Thyroid gland (tissue), 4 donors: ENCODE measurements at regions not wholly inside any gene's neighbourhood (a gene's known extent, or its start where the extent isn't known, plus 50 kb on each side); places are given as distances from the start of the nearest gene placed in this dataset.

Source experiments
- POLR2A ChIP-seq, 2 donors: fragments of 450-650 bp; IDR thresholded peaks; one replicate each; pipeline ENCODE4 v1.6.1; 2017; ENCODE audit warnings: antibody characterized with exemption in 2 of 2, mild to moderate bottlenecking in 2 of 2, moderate library complexity in 1 of 2
- TF ChIP-seq, protein P1 (sequence below), 6 experiments: fragments of 200-600 bp in 3 of 6; fragments of 450-650 bp in 3 of 6; sonication (generic) in 3 of 6; IDR thresholded peaks; one replicate each; pipeline ENCODE4 v1.5.1; 2016 to 2019; ENCODE audit warnings: antibody characterized with exemption in 6 of 6, mild to moderate bottlenecking in 2 of 6, inconsistent platforms in 1 of 6, moderate library complexity in 1 of 6

- TF ChIP-seq, protein P1, sequence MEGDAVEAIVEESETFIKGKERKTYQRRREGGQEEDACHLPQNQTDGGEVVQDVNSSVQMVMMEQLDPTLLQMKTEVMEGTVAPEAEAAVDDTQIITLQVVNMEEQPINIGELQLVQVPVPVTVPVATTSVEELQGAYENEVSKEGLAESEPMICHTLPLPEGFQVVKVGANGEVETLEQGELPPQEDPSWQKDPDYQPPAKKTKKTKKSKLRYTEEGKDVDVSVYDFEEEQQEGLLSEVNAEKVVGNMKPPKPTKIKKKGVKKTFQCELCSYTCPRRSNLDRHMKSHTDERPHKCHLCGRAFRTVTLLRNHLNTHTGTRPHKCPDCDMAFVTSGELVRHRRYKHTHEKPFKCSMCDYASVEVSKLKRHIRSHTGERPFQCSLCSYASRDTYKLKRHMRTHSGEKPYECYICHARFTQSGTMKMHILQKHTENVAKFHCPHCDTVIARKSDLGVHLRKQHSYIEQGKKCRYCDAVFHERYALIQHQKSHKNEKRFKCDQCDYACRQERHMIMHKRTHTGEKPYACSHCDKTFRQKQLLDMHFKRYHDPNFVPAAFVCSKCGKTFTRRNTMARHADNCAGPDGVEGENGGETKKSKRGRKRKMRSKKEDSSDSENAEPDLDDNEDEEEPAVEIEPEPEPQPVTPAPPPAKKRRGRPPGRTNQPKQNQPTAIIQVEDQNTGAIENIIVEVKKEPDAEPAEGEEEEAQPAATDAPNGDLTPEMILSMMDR (IDR thresholded peaks at IDR 0.05), result no peak
- TF ChIP-seq POLR2A (IDR thresholded peaks at IDR 0.05), result no peak
Measured at GRCh38 chr11:81033779-81034540, 1593.1 kb upstream of the TENM4 start.
